Gastroesophageal sphincter (tissue), 4 donors: ENCODE measurements at regions not wholly inside any gene's neighbourhood (a gene's known extent, or its start where the extent isn't known, plus 50 kb on each side); places are given as distances from the start of the nearest gene placed in this dataset.

Experiments used
- ATAC-seq: fragments of 150-250 bp; one replicate; pipeline ENCODE4 v1.9.1; 2016; ENCODE audit warnings: mild to moderate bottlenecking, moderate library complexity
- H3K27ac ChIP-seq, 4 donors: fragments of 200-600 bp; sonication (generic) in 3 of 4; 1 replicate in 3 of 4; 2 replicates in 1 of 4; pipeline ENCODE4 v1.5.1; 2016 to 2019
- H3K27me3 ChIP-seq: fragments of 200-600 bp; sonication (generic); one replicate; pipeline ENCODE4 v1.5.1; 2019
- H3K36me3 ChIP-seq, 2 donors: fragments of 200-600 bp; sonication (generic); one replicate each; pipeline ENCODE4 v1.5.1; 2019; ENCODE audit warnings: control low read depth in 1 of 2
- H3K4me1 ChIP-seq, 3 donors: fragments of 200-600 bp; sonication (generic); 1 replicate in 2 of 3; 2 replicates in 1 of 3; pipeline ENCODE4 v1.5.1; 2016 to 2019; ENCODE audit warnings: control low read depth in 2 of 3
- H3K4me3 ChIP-seq, 2 donors: fragments of 200-600 bp; sonication (generic); one replicate each; pipeline ENCODE4 v1.5.1; 2019; ENCODE audit warnings: mild to moderate bottlenecking in 1 of 2, moderate library complexity in 1 of 2
- H3K9me3 ChIP-seq, 3 donors: fragments of 200-600 bp; sonication (generic); one replicate each; pipeline ENCODE4 v1.5.1; 2017 to 2019; ENCODE audit warnings: control low read depth in 2 of 3
- CTCF ChIP-seq, 4 experiments: fragments of 200-600 bp in 2 of 4; fragments of 450-650 bp in 2 of 4; sonication (generic) in 1 of 4; IDR thresholded peaks; one replicate each; pipeline ENCODE4 v1.5.1; 2017 to 2019; ENCODE audit warnings: antibody characterized with exemption in 4 of 4, mild to moderate bottlenecking in 2 of 4, moderate library complexity in 2 of 4
- EP300 ChIP-seq: sonication (generic); formaldehyde crosslinking; IDR thresholded peaks from one replicate; pipeline ENCODE4 v1.6.1; 2017; ENCODE audit warnings: antibody characterized with exemption, mild to moderate bottlenecking
- POLR2A ChIP-seq, 2 donors: fragments of 450-650 bp; IDR thresholded peaks; one replicate each; pipeline ENCODE4 v1.6.1; 2017; ENCODE audit warnings: antibody characterized with exemption in 2 of 2, mild to moderate bottlenecking in 2 of 2, moderate library complexity in 1 of 2
- POLR2AphosphoS5 ChIP-seq: sonication (generic); formaldehyde crosslinking; IDR thresholded peaks from one replicate; pipeline ENCODE4 v1.6.1; 2017; ENCODE audit warnings: antibody characterized with exemption
- WGBS, 2 donors: methylation state at CpG; one replicate each; pipeline ENCODE4 v1.1.5; 2018; ENCODE audit warnings: low coverage in 1 of 2; 5-methylcytosine and 5-hydroxymethylcytosine counted together

DNA sequence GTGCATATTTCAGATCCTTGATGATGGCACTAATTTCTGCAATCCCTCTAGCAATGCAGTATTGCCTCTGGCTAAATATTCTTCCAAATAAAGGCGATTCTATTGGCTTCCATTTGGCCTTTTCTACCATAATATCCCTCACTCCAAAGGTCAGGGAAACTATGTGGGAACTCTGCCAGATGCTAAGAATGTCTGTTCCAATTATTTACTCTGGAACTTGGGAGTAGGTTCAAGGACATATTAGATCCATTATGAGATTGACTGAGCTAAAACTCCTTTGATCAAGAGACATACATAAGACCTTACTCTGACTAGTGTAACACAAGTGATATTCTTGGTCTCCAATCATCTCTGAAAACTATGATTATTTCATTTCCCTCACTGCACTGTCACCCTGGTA, 674.5 kb upstream of the NECTIN3 start:
- Histone ChIP-seq H3K4me3 (no peak overlapping the region), H3K27ac (no peak overlapping the region), H3K9me3 (no peaks in the 10 kb centered on the region), H3K4me1 (no peaks in the 10 kb centered on the region), H3K36me3 (no peaks in the 10 kb centered on the region), H3K27me3 (no peaks in the 10 kb centered on the region)
- 50% methylated on average over 1 of the region's 1 CpG; no CpG with 5 or more reads in 1 of the 2 donors for WGBS, 2 donors
- no peak for ATAC-seq
- TF ChIP-seq POLR2AphosphoS5 (no peak), POLR2A (IDR thresholded peaks at IDR 0.05) (no peak), CTCF (IDR thresholded peaks at IDR 0.05) (no peak), EP300 (no peak)

DNA sequence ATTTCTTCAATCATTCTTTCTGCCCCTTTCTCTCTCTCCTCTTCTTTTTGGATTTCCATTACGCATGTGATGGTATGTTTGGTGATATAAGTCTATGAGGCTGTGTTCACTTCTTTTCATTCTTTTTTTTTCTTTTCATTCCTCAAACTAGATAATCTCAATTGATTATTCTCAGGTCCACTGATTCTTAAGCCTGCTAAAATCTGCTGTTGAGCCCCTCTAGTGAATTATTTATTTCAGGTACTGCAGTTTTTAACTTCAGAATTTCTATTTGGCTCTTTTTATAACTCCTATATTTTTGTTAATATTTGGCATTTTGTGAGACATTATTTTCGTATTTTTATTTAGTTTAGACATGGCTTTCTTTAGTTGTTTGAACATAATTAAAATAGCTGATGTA, 671.3 kb upstream of the NECTIN3 start:
- 71 to 91% methylated on average over 2 of the region's 2 CpGs for WGBS, 2 donors
- no peak overlapping the region for H3K4me3 ChIP-seq
- H3K4me1 ChIP-seq = no peaks in the 10 kb centered on the region
- TF ChIP-seq POLR2AphosphoS5 = no peak
- no peak for TF ChIP-seq EP300
- TF ChIP-seq POLR2A (IDR thresholded peaks at IDR 0.05) = no peak
- no peak for TF ChIP-seq CTCF (IDR thresholded peaks at IDR 0.05)
- H3K27ac ChIP-seq = no peak overlapping the region
- H3K27me3 ChIP-seq = no peaks in the 10 kb centered on the region
- no peaks in the 10 kb centered on the region for H3K9me3 ChIP-seq
- ATAC-seq = no peak
- no peaks in the 10 kb centered on the region for H3K36me3 ChIP-seq

GRCh38 chr3:110405830-110406585, 665.6 kb upstream of the NECTIN3 start:
- Histone ChIP-seq H3K4me1 (no peaks in the 10 kb centered on the region), H3K4me3 (no peak overlapping the region), H3K36me3 (no peaks in the 10 kb centered on the region), H3K27ac (no peak overlapping the region), H3K9me3 (no peaks in the 10 kb centered on the region), H3K27me3 (no peaks in the 10 kb centered on the region)
- ATAC-seq = no peak
- TF ChIP-seq CTCF (IDR thresholded peaks at IDR 0.05) = no peak
- no peak for TF ChIP-seq POLR2A (IDR thresholded peaks at IDR 0.05)
- TF ChIP-seq EP300 = no peak
- TF ChIP-seq POLR2AphosphoS5 = no peak
- WGBS, 2 donors = 17 to 29% methylated on average over 1 of the region's 1 CpG

DNA sequence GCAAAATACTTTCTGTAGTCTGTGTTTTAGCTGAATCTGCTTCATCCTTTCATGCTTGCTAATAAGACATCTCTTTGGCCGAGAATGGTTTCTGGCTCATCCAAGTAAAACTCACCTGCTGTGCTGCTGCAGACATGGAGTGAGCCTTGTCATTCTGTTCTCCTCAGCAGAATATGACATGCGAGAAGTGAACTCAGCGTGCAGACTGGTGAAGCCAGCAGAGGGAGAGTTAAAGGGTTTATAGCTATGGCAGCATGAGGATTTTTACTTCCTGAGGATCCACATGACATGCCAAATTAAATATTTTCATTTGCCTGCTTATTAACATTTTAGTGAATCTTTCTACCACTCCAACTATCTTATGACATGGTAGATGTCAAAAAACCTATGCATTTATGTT, 658.4 kb upstream of the NECTIN3 start:
- no peak overlapping the region for H3K27ac ChIP-seq

More for the DNA sequence above, 658.4 kb upstream of the NECTIN3 start:
- WGBS, 2 donors = 82 to 86% methylated on average over 3 of the region's 3 CpGs
- Histone ChIP-seq H3K4me3 (no peak overlapping the region), H3K27me3 (no peaks in the 10 kb centered on the region), H3K4me1 (no peaks in the 10 kb centered on the region), H3K36me3 (no peaks in the 10 kb centered on the region), H3K9me3 (no peaks in the 10 kb centered on the region)
- no peak for ATAC-seq
- TF ChIP-seq EP300 = no peak
- no peak for TF ChIP-seq POLR2AphosphoS5
- TF ChIP-seq POLR2A (IDR thresholded peaks at IDR 0.05) = no peak
- no peak for TF ChIP-seq CTCF (IDR thresholded peaks at IDR 0.05)
